KOPT-K1 (cell line): ENCODE measurements at regions not wholly inside any gene's neighbourhood (a gene's known extent, or its start where the extent isn't known, plus 50 kb on each side); places are given as distances from the start of the nearest gene placed in this dataset.

ENCODE experiments used
- H3K27ac ChIP-seq: fragments of 200-600 bp; sonication (generic); 2 replicates; pipeline ENCODE4 v1.5.1; 2016; ENCODE audit warnings: antibody characterized with exemption, mild to moderate bottlenecking, low read depth, low read length; ENCODE audit not compliant: poor library complexity, severe bottlenecking
- H3K36me3 ChIP-seq: fragments of 200-600 bp; sonication (generic); 2 replicates; pipeline ENCODE4 v1.5.1; 2017; ENCODE audit warnings: antibody characterized with exemption, mild to moderate bottlenecking, low read length, moderate library complexity; ENCODE audit not compliant: insufficient read depth
- H3K9me3 ChIP-seq: fragments of 200-600 bp; sonication (generic); 2 replicates; pipeline ENCODE4 v1.5.1; 2017; ENCODE audit warnings: antibody characterized with exemption, low read length, mild to moderate bottlenecking; ENCODE audit not compliant: insufficient read depth, poor library complexity, severe bottlenecking

DNA sequence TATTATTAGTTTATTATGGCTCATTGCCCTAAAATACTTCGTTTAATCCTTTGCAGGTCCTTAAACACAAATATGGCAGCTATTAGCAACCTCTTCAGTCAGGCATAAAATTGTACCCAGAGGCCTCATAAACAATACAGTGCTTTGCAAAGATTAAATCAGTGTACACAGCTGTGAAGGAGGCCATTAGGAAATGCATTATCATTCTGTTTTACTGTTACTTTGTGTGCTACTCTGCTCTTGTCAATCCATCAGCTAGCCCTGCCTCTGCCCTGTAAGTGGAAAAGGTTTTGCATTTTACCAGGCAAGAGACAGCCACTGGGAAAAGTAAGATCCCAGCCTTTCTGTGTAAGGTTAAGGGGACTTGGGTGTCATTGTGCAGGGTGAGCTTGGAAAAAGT is 415.7 kb upstream of the DAB1 start:
- H3K36me3 ChIP-seq: no peaks in the 10 kb centered on the region
- H3K9me3 ChIP-seq: peaks cover 22% of the 10 kb centered on the region
- no peak overlapping the region for H3K27ac ChIP-seq

DNA sequence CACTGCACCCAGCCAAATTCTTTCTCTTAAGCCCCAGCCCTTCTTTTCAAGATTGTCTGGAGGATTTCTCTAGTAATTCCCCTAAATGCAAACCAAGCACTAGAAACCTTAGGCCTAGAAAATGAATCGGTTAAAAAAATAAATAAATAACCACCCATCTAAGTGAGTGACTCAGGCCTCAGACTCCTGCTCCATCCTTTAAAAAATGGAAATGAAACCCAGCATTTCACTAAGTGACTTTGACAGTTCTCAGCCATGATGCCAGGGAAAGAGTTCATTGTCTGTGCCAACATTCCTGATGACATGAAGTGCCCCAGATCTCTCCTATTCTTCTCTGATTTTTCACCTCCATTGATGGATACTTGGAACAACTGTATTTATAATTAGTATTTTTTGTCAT is 415.2 kb upstream of the DAB1 start:
- peaks cover 22% of the 10 kb centered on the region for H3K9me3 ChIP-seq
- H3K27ac ChIP-seq: no peak overlapping the region
- H3K36me3 ChIP-seq: no peaks in the 10 kb centered on the region

DNA sequence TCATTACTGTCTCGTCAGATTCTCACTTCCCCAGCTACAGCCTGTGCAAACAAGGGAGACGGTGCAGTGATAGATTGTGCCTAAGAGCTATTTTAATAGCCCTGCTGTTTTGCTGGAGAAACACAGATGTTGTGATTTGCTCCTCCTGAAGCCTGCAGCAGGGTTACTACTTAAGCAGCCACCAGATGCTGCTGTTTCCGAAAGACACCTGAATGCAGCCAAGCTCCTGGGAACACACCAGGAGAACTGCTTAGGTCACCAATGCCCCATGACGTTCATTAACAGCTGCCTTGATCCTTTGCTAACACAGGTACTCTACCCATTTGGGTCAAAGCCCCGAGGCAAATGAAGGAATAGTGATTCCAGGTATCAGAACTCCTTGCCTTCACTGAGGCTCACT is 411.8 kb upstream of the DAB1 start:
- Histone ChIP-seq H3K9me3 (peaks cover 7% of the 10 kb centered on the region), H3K27ac (no peak overlapping the region), H3K36me3 (no peaks in the 10 kb centered on the region)

DNA sequence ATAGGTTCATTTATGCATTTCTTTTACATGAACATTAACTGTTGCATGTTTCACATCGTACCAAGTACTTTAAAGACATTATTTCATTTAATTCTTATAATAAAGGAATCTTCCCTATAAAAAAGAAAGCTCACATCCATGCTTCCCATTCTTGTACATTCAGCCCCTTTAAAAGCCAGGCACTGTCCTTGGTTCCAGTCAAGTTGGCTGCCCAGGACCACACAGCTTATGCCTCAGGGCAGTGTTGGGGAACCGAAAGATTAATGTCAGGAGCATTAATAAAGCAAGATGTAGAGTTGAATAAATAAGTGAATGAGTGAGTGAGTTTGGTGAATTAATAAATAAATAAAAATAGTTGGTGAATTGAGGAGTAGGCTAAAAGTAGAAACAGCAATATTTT is 409.4 kb upstream of the DAB1 start:
- Histone ChIP-seq H3K36me3 (no peaks in the 10 kb centered on the region), H3K27ac (no peak overlapping the region), H3K9me3 (no peaks in the 10 kb centered on the region)

DNA sequence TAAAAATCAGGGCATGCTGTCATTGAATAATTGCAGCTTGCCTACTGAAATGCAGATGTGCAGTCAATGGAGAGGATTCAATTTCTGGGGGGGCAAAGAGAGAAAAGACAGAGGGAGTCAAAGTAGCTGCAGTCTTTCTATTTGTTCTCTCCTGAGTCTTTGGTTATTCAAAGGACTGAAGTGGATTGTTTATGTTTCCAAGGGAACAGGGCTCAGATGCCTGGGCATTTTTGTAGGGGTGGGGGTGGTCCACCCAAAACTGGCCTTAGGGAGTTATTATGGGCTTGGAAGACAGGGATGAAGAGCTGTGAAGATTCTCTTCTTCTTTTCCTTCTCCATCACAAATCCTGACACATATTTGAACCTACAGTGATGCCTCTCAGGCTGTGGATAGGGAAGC is 408.8 kb upstream of the DAB1 start:
- Histone ChIP-seq H3K9me3 (no peaks in the 10 kb centered on the region), H3K36me3 (no peaks in the 10 kb centered on the region), H3K27ac (no peak overlapping the region)

DNA sequence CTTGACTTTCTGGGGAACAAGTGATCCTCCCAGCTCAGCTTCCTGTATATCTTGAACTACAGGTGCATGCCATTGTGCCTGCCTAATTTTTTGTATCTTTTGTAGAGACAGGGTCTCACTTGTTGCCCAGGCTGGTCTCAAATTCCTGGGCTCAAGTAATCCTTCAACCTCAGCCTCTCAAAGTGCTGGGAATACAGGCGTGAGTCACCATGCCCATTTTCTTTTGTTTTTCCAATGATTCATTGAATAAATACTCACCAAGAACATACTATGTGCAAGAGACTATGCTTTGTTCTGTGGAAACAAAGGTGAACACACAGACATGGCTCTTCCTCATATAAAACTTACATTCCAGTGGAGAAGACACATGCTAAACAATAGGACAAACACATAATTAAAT is 407.8 kb upstream of the DAB1 start:
- no peaks in the 10 kb centered on the region for H3K36me3 ChIP-seq
- no peak overlapping the region for H3K27ac ChIP-seq
- H3K9me3 ChIP-seq: no peaks in the 10 kb centered on the region

DNA sequence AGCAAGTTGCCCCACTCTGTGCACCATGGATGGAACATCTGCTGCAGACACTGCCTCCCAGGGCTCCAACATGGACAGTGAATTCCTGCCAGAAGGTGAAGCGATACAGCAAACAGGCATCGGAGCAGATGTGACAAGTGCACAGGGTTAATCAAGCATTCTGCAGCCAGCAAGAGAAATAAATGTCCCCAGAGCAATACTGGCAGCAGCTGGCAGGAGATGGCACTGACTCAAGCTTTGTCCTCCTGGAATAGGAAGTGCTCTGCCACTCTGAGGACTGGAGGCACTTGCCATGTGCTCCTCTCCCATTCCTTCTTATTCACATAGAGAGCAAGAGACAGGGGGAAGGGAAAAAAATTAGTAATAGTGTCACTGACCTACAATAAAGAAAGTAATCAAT is 402.7 kb upstream of the DAB1 start:
- no peaks in the 10 kb centered on the region for H3K9me3 ChIP-seq
- H3K27ac ChIP-seq: no peak overlapping the region
- H3K36me3 ChIP-seq: no peaks in the 10 kb centered on the region

DNA sequence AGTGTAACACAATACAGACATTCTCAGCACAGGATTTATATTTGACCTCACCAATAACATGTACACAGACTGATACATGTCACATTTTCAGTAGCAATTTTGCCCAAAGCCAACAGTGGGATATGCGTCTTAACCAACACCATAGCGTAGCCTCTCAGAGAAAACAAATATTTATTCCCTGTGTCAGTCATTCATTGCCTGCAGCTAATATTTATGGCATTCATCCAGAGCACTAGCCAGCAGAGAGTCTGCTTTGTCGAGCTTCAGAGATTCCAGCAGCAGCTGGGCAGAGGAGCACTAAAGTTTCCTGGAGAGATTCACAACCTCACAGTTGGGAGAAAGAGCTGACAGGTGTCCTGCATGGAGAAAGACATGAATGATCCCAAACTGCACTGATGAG is 400.7 kb upstream of the DAB1 start:
- no peaks in the 10 kb centered on the region for H3K9me3 ChIP-seq
- no peak overlapping the region for H3K27ac ChIP-seq
- H3K36me3 ChIP-seq: no peaks in the 10 kb centered on the region

DNA sequence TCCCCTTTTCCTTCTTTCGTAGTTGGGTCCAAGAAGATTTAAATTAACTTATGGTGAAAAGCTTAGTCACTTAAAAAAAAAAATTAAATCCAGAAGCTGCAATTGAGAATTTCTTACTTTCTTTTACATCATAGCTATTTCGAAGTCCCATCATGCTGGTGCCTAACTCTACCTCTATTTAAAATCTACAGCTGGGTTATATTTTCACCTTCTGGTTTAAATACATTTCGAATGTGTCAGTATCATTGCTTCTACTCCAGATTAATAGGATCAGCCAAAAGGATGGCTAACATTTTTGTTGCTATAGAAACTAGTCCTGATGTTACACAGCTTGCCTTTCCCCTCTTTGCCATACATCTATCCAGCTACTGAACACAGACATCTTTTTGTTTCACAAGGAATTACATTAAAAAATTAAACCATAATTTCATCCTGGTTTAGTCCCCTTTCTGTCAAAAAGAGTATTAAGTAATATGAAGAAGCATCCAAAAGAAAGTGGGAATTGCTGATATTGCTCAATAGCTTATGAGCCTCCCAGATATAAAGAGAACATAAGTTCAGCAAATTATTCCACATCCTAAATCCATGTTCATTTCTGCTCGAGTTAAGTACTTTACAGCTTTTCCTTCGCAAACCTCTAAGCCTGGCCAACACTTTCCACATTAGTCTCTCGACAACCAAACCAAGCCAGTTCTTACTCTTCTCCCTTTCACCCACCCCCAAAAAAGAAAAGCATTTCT is 396.7 kb upstream of the DAB1 start:
- Histone ChIP-seq H3K9me3 (no peaks in the 10 kb centered on the region), H3K27ac (no peak overlapping the region), H3K36me3 (no peaks in the 10 kb centered on the region)

DNA sequence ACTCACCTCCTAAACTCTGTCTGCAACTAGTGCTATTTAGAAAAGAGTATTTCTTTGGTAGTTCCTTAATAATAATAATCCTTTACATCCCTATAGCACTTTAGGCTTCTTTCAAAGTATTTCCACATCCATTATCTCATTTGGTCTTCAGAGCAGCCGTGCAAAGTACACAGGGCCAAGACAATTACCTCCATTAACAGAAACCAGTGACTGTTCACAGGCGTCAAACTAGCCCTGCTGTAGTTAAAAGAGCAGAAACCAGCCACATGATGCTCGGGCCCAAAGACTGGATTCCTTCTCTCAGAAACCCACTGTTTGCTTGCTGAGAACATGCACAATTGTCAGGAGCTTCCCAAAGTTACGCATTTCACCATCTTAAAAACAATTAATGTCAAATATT is 396.0 kb upstream of the DAB1 start:
- Histone ChIP-seq H3K9me3 (no peaks in the 10 kb centered on the region), H3K27ac (no peak overlapping the region), H3K36me3 (no peaks in the 10 kb centered on the region)

DNA sequence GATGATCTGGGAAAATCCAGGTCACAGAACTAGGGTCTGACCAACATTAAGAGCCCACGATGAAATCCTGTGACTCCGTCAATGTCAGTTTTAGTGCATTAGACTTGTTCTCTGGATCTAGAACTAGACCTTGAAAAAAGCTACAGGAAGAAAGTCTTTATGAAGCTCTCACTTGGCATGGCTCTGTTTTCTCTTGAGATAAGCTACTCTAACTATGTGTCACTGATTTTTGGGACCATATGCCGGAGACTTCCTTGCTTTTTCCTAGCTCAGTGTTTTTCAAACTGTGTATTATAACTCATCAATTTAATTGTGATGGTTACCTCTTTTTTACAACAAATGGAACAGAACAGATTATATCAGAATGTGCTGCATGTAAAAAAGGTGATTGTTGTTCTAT is 379.7 kb upstream of the DAB1 start:
- Histone ChIP-seq H3K27ac (no peak overlapping the region), H3K36me3 (no peaks in the 10 kb centered on the region), H3K9me3 (peaks cover 4% of the 10 kb centered on the region)

DNA sequence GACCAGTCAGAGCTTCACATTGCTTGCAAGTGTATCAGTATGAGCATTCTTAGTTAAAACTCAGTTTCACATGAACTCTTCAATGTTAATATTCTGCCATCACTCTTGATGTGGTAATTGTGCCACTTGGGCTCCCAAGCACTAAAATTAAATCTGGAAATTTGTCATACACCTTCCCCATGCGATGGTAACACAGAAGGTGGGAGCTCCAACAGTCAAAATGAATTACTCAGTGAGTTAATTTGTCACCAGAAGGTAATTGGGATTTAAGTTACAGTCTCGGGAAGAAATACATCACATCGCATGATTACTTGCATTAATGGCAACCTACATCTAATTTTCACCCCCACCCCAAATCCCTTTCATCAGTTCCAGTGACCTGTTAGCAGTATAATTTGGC is 376.5 kb upstream of the DAB1 start:
- Histone ChIP-seq H3K36me3 (no peaks in the 10 kb centered on the region), H3K27ac (no peak overlapping the region), H3K9me3 (peaks cover 4% of the 10 kb centered on the region)

DNA sequence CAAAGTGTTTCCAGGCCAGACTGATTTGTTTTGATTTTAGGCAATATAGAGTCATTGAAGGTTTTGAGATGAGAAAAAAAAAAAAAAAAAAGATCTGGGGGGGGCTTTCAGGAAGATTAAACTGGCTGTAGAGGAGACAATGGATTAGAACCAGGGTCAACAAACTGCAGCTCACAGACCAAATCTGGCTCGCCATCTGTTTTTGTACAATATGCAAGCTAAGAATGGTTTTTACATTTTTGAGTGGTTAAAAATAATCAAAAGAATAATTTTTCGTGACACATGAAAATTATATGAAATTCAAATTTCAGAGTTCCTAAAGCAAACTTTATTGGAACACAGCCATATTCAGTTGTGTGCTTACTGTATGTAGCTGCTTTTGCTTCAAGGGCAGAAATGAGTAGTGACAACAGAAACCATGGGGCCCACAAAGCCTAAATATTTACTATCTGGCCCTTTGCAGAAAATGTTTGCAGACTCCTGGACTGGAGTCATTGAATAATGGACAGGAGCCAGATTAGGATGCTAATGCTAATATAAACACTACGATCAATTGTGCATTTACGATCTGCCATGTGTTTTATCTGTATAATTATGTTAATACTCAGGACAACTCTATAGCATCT is 375.7 kb upstream of the DAB1 start:
- Histone ChIP-seq H3K27ac (no peak overlapping the region), H3K36me3 (no peaks in the 10 kb centered on the region), H3K9me3 (peaks cover 4% of the 10 kb centered on the region)

DNA sequence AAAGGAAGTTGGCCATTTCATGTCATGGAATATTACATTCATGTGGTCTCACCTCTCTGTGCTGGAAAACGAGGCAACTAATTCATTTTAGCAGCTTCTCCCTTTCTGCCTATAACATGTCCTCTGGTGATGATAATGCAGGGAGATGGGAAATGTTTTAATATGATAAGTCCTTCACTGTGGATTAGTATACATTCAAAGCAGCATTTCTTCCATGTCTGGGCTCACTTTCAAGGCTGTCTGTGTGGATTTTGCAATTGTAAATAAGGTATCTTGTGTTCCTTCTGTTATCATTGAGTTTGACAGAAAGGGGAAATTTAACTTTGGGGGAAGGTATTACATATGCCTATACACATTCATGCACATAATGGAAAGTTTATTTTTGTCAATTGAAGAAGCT is 374.7 kb upstream of the DAB1 start:
- H3K27ac ChIP-seq: no peak overlapping the region
- peaks cover 4% of the 10 kb centered on the region for H3K9me3 ChIP-seq
- H3K36me3 ChIP-seq: no peaks in the 10 kb centered on the region

DNA sequence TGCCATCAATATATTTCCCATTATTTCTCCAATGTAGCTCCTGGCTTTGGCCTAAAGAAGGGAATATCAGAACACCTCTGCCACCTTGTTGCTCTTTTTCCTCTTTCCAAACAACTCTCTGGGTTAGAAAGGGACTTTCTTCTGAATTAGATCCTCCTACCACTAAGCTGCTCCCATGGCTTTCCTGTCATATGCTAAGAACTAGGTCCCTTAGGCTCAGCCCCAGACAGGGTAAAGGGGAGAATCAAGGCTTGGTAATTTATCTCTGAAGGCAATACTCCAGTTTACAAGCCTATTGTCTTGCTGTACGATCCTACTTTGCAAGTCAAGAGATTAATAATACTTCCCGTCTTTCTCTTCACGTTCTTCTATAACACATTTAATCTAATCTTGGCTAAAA is 373.2 kb upstream of the DAB1 start:
- Histone ChIP-seq H3K27ac (no peak overlapping the region), H3K36me3 (no peaks in the 10 kb centered on the region), H3K9me3 (peaks cover 3% of the 10 kb centered on the region)

DNA sequence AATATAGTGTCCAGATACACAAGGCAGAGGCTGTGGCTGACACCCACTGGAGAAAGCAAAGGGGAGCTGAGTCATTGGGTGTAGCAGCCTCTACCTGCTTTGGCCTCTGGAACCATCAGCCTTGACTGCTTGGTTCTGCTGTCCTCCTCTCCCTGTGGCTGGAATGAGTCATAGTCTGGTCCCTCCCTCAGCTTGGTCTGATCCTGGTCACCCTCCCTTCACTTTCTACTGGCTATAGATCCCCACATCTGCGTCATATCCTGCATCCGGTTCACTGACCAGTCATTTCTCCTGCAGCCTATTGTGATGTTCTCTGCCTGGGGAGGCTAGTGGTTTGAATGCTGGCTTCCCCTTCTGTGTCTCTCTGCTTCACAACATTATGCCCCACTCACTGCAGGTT is 372.8 kb upstream of the DAB1 start:
- H3K27ac ChIP-seq: no peak overlapping the region
- H3K36me3 ChIP-seq: no peaks in the 10 kb centered on the region
- H3K9me3 ChIP-seq: no peaks in the 10 kb centered on the region
